GM12872 (cell line): ENCODE measurements at regions not wholly inside any gene's neighbourhood (a gene's known extent, or its start where the extent isn't known, plus 50 kb on each side); places are given as distances from the start of the nearest gene placed in this dataset.

Experiments used
- CTCF ChIP-seq: IDR thresholded peaks from 3 replicates; pipeline ENCODE4 v1.5.1; 2011; ENCODE audit warnings: low read depth, mild to moderate bottlenecking, low read length, moderate library complexity; ENCODE audit not compliant: insufficient read depth

- TF ChIP-seq CTCF: no peak
These were observed 286.4 kb downstream of the RASEF start for GRCh38 chr9:82776508-82776907.

- TF ChIP-seq CTCF: no peak
These were observed 285.6 kb downstream of the RASEF start for GRCh38 chr9:82777366-82777765.

- TF ChIP-seq CTCF: no peak
These were observed 282.9 kb downstream of the RASEF start for GRCh38 chr9:82780017-82780416.

GRCh38 chr9:82781921-82782392, 281.0 kb downstream of the RASEF start:
- no peak for TF ChIP-seq CTCF

- no peak for TF ChIP-seq CTCF
These were observed 279.9 kb downstream of the RASEF start for GRCh38 chr9:82783045-82783444.

- no peak for TF ChIP-seq CTCF
These were observed 278.4 kb downstream of the RASEF start for GRCh38 chr9:82784589-82784988.

GRCh38 chr9:82789155-82789824, 273.7 kb downstream of the RASEF start:
- no peak for TF ChIP-seq CTCF

- TF ChIP-seq CTCF: no peak
These were observed 272.1 kb downstream of the RASEF start for GRCh38 chr9:82790875-82791274.
